Glomerular endothelial cell (primary cell): ENCODE measurements at regions not wholly inside any gene's neighbourhood (a gene's known extent, or its start where the extent isn't known, plus 50 kb on each side); places are given as distances from the start of the nearest gene placed in this dataset.

ENCODE experiments used
- DNase-seq: peaks from one replicate; pipeline ENCODE4 v3.0.0-alpha.2; 2011; ENCODE audit warnings: low read depth, low spot score; ENCODE audit errors: extremely low read depth

DNA sequence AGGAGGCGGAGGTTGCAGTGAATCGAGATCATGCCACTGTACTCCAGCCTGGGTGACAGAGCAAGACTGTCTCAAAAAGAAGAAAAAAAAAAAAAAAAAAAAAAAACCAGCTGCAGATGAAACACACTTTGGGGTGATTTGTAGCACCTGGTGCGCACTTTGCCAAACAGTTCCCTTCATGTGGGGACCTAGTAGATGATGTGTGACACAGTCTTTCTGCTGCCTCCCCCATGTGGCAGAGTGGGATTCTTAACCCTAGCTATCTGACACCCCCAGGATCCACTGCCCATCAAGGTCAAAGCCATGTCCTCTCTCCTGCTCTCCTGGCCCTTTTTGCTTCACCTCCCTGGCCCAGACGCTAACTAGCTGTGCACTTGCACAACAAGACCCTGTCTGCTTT is 52.1 kb upstream of the PDZD8 start:
- no peak for DNase-seq

DNA sequence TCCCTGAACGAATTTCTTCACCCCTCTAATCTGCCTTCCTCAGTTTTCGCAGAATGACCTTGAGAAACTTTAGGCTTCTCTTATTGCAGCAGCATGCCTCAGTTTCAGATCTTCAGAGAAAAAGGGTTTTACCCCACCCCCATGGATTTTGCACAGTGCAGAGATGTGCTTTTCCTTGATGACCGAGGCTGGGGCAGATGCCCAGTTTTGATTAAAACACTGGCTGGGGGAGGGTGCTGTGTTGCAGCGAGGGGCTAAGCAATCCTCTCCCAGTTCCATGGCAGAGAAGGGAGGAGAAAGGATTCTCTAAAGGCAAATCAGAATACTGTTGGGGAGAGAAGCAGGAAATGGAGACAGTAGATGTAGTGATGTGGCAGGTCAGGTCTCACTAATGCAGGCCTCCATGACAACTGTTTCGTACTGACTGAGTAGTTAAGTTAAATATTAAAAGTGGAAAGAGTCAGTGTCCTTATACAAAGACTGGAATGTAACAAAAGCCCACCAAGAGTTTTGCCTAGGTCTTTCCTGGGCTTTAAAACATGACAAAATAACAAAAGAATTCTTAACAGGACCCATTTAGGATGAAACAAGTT is 50.8 kb upstream of the PDZD8 start:
- no peak for DNase-seq

DNA sequence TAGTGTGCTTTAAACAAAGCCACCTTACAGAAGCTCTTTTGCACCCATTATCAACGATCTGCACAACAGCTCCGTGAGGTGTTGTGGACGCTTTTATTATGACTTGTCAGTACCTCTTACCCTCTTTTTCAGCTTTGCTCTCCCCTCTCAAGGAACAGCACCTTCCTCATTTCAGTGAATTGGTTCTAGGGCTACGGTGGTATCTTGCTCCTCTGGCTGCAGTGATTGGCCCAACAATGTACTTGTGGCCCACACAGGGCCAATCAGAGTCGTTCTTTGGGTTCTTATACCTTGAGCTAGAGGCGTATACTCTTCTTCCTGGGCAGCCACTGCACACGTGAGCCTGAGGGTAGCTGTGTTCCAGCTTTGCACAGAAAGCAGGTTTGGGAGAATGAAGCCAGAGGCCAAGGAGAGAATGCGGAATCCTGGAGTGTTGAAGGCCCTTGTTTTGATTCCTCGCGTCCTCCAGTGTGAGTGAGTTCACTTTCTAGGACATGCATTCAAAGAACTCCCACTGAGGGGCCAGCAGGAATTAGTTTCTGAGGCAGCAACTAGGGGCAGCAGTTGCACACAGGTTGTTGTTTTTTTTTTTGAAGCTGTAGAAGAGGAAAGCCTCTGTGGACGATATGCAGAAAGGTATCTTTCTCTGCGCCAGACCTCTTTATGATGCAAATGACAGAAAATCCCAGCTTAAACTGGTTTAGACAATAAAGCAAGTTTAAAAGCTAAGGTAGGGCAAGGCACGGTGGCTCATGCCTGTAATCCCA is 49.8 kb upstream of the PDZD8 start:
- no peak for DNase-seq
